SHP77 treated with DMSO at 0.1 percent for 48 hours (cell line): ENCODE measurements at regions not wholly inside any gene's neighbourhood (a gene's known extent, or its start where the extent isn't known, plus 50 kb on each side); places are given as distances from the start of the nearest gene placed in this dataset.

Experiments used
- DNase-seq: peaks from one replicate; lab custom pipeline; 2025; lab: John Stamatoyannopoulos, UW

DNA sequence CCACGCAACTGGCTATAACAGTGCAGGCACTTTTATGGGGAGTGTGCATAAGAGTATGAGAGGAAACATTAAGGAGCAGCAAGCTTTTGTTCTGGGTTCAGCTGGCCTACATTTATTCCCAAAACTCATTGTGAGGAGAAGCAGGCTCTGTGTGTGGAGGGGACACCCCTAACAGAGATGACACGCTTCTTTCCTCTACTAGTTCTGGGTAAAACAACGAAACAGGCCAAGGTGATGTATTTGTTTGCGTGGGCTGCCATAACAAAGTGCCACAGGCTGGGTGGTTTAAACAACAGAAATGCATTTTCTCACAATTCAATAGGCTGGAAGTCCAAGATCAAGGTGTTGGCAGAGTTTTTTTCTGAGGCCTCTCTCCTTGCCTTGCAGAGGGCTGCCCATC is 488.6 kb downstream of the MID1IP1 start:
- DNase-seq, result no peak

- DNase-seq, result no peak
Observed at GRCh38 chrX:39293203-39293602, 491.9 kb downstream of the MID1IP1 start.

- DNase-seq, result no peak
Observed at GRCh38 chrX:39296472-39296871, 495.2 kb downstream of the MID1IP1 start.

GRCh38 chrX:39298821-39299220 is 497.6 kb downstream of the MID1IP1 start:
- DNase-seq, result no peak

DNA sequence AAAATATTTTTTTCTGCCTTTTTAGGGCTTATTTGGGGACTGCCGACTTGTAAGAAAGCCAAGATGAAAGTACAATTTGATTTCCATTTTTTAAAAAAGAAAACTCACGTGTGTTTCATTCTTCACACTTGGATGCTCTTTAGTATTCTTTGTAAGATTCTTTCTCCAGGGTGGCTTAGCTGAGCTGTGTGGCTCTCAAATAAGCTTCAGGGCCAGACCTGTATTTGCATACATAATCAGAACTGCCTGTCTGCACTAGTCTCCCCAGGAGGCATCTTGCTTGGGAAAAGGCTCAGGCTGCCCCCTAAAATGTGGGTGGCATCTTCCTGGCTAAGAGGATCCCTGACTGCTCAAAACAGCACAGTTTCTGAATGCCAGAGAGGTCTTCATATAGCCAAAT is 498.4 kb downstream of the MID1IP1 start:
- DNase-seq, result no peak

GRCh38 chrX:39301036-39301435 is 499.8 kb downstream of the MID1IP1 start:
- no peak for DNase-seq

GRCh38 chrX:39302838-39303237 is 501.6 kb downstream of the MID1IP1 start:
- no peak for DNase-seq

GRCh38 chrX:39304746-39305145 is 503.5 kb downstream of the MID1IP1 start:
- no peak for DNase-seq

DNA sequence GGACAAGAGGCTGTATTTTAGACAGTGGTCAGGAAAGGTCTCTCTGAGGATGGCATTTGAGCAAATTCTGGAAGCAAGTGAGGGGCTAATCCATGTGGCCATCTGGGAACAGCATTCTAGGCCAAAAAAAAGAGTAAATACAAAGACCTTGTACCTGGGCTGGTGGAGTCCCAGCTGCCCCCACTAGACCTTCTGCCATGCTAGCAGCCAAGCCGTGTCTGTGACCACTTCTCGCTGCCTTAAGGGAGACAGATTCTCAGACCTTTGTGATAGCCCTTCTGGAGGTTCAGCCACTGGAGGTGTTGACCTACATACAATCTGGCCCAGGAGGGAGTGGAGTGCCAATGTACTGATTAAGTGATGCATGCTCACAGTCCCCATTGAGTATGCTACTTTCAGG is 506.2 kb downstream of the MID1IP1 start:
- DNase-seq, result no peak

GRCh38 chrX:39308126-39308525 is 506.9 kb downstream of the MID1IP1 start:
- DNase-seq, result no peak

GRCh38 chrX:39309018-39309635 is 507.9 kb downstream of the MID1IP1 start:
- no peak for DNase-seq

DNA sequence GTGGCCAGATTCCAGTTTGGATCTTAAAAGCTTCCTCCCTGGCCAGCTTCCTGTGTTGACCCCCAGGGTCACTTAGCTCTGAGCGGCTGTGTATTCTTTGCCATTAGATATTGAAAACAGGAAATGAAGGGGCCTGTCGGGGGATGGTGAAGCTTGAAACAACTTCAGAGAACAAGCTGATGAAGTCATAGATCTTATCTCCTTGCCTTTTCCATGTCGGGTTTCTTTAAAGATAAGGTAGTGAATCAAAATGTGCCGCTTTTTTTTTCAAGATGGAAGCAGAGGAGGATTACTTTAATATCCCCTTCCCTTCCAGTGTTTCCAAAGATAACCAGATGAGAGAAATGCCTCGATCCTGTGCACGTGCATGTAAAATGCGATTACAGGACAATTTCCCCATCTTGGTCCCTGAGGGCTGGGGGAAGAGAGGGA is 508.5 kb downstream of the MID1IP1 start:
- DNase-seq, result no peak

DNA sequence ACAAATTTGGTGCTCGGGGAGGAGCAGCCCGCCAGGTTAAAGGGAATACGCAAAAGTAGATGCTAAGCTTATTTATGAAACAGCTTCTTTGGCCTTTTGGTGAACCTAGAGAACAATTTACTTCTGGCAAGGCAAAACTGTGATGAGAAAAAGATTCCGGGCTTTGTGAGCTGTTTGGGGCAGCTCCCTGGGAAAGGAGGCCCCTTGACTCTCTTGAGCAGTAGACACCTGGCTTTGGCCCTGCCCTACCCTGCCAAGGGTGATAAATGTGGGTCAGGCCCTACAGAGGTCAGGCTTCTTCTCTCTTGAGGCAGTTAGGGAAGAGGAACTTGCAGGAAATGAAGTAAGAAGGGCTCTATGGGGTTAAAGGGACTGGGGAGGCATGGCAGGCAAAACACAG is 509.6 kb downstream of the MID1IP1 start:
- DNase-seq, result no peak

DNA sequence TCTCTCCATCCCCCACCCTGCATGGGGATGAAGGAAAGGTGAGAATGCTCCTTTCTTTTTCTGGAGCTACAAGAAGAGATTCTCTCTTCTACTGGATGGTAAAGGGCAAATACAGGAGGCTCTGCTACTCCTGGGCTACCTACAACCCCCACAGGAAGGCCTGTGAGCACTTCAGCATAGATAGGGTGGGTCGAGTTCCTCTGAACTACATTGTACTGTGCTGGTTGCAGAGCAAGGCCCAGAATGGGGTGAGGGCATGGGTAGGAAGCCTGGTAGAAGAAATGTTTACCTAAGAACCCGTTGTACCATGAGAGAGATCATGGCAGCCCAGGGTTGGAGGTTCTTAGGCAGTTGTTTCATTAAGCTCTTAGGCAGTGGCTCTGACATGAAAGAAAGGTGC is 510.4 kb downstream of the MID1IP1 start:
- DNase-seq, result no peak

DNA sequence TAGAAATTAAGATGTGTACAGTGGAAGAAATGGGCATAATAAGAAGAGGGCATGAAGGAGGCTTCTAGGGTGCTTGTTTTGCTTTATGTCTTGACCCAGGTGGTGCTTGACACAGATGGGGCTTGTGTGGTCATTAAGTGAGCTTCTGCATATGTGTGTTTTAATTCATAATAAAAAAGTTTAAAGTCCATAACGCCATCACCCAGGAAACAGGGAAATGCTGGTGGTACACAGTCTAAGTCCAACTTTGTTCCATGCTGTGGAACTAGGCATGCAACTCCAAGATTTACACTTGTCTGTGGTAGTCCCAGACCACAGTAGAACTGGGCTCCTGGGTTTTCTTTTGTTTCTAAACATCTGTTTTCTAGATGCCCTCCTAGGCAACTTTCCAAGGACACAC is 511.9 kb downstream of the MID1IP1 start:
- no peak for DNase-seq

GRCh38 chrX:39318506-39319343 is 517.5 kb downstream of the MID1IP1 start:
- no peak for DNase-seq

DNA sequence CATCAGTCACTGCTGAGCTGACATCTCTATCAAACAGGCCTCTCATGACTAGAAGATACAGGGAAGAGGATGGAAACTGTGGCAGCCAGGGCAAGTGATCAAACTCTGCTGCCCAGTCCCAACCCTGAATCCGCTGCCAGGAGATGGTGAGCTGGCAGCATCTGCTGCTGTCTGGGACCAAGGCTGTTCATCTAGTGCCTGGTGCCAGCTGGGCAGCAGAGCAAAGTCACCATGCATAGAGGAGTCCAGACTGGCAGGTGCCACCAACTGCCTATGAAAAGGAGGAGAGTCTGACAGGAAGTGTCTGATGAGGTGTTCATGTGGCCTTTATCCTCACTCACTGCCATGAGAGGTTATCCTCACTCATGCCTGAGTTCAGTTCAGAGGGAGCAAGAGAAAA is 518.9 kb downstream of the MID1IP1 start:
- DNase-seq, result no peak

DNA sequence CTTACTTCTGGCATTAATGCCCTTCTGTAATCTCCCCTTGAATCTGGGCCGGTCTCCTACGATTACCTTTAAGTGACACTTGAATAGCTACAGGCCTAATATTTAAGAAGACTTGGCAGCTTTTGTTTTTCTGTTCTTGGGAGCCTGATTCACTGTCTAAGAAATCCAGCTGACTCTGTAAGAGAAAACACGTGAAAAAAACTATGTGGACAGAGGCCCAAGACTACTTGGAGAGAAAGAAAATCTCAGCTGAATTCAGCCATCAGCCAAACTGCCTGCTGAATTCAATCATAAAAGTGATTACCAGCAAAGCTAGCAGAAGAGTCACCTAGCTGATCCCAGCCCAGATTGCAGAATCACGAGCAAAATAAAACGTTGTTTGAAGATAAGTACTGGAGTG is 521.2 kb downstream of the MID1IP1 start:
- no peak for DNase-seq

DNA sequence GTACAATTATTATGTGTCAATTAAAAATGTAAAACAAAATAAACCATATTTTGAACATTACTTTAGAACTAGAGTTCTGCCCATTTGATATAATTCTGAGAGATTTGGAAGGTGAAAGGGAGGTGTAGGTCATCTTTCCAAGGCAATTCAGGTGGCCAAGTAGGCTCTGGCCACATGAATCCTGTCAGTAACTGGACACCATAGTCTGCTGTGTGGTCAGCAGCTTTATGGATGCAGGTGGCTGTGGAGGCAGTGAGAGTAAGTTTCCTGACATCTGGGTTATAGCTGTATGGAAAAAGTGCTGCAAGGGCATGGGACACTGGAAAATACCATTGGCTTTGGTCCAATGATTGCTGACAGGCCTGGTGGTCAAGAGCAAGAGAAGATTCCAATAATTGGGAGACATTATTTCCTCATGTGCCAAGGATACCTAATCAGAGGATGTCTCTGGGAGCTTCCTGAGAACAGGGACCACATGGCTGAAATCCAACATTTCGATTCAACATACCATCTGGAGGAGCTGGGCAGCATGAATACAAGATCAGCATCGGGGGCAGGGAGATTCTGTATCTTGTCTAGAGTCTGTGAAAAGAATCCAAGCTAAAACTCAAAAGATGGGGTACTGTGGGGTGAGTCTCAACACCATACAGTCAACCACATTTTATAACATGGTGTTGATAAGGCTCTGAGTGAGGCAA is 523.1 kb downstream of the MID1IP1 start:
- DNase-seq, result no peak

DNA sequence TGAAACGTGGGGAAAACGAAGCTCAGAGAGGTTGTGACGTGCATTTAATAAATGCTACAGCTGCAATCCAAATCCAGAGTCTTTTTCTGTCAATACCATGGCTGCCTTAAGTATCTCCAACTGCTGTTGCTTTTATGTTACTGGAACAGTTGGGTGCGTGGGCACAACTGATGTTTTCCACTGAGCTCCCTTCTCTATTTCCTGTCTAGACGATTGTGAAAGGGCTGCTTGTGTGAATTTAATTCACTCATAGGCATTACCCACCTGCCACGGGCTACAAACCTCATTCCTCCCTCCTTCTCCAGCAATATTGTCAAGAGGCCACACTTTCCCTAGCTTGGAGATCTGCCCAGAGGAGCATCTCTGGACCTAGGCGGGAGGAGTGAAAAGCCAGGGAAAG is 526.0 kb downstream of the MID1IP1 start:
- no peak for DNase-seq

DNA sequence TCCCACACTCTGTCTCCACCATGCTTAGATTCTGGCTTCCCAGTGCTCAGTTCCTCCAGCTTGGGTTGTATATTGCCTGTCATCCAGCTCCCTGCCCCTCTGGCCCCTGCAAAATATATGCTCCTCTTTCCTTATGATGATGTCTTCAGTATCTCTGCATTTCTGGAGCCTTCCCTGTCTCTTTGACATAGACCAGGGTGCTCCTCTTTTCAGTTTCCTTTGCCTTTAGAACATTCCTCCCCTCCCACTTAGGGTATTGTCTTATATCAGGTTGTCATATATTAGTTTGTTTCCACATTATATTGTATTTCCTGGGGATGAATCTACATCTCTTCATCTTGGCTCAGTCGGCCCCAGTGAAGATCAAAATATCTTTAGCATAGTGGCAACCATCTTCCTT is 526.4 kb downstream of the MID1IP1 start:
- no peak for DNase-seq

- no peak for DNase-seq
Observed at GRCh38 chrX:39328661-39329060, 527.4 kb downstream of the MID1IP1 start.

GRCh38 chrX:39331082-39331704 is 529.9 kb downstream of the MID1IP1 start:
- DNase-seq, result no peak
